ENCODE measurements at regions not wholly inside any gene's neighbourhood (a gene's known extent, or its start where the extent isn't known, plus 50 kb on each side); places are given as distances from the start of the nearest gene placed in this dataset.

- no peak for ATAC-seq
- POLR2A ChIA-PET: no interaction called here
- in situ Hi-C loops (cut with MboI) (no loop called here), intact Hi-C loops (cut with micrococcal nuclease; ENCODE audit: unreplicated experiment) (no loop called here)
- Histone ChIP-seq H4K20me1 (ENCODE audit: control insufficient read depth, insufficient read depth) (no peaks in the 10 kb centered on the region), H3K36me3 (ENCODE audit: control insufficient read depth in 2 of 2, insufficient read depth in 2 of 2, low read length in 1 of 2) (no peaks in the 10 kb centered on the region), H3K9me3 (replicated peaks; ENCODE audit: control insufficient read depth, insufficient read depth, low read length) (no peaks in the 10 kb centered on the region; the same call in 2 of the 3 replicates), H3K4me2 (ENCODE audit: control insufficient read depth, insufficient read depth) (no peak overlapping the region), H3K4me3 (no peak overlapping the region), H3K27me3 (replicated peaks in 1 of 2; ENCODE audit: control insufficient read depth in 2 of 2, insufficient read depth in 2 of 2, low read length in 1 of 2) (no peaks in the 10 kb centered on the region), H3K79me2 (ENCODE audit: control insufficient read depth, insufficient read depth, low read length) (no peaks in the 10 kb centered on the region), H3K27ac (ENCODE audit: control insufficient read depth, insufficient read depth) (no peak overlapping the region), H3K4me1 (ENCODE audit: control insufficient read depth, insufficient read depth, low read length) (no peaks in the 10 kb centered on the region), H2AFZ (ENCODE audit: control insufficient read depth, low read depth, low read length) (no peak overlapping the region), H3K9ac (ENCODE audit: control insufficient read depth, insufficient read depth, low read length) (no peak overlapping the region)
- no peak for DNase-seq (ENCODE audit: low read depth, low spot score)
- SMC1A ChIA-PET (ENCODE audit: uncharacterized antibody, unreplicated experiment): no interaction called here
- CTCF ChIA-PET: no interaction called here
- FAIRE-seq: no peak
- RAD21 ChIA-PET (ENCODE audit: unreplicated experiment): no interaction called here
- WGBS (ENCODE audit: insufficient coverage, insufficient replicate concordance, low lambda C conversion rate, missing lambda C conversion rate): 48% methylated on average over 14 of the region's 14 CpGs
- BruUV-seq (replicated peaks): no TSS peak
- TF ChIP-seq MYC (IDR thresholded peaks at IDR 0.05; ENCODE audit: insufficient read depth, insufficient read length, insufficient replicate concordance, low read length, severe bottlenecking): no peak
- no peak for TF ChIP-seq NFXL1 (IDR thresholded peaks at IDR 0.05; ENCODE audit: borderline replicate concordance)
- no peak for TF ChIP-seq SMARCA5 (IDR thresholded peaks at IDR 0.05)
- TF ChIP-seq ZBTB33 (IDR thresholded peaks at IDR 0.05): no peak
Measured at GRCh38 chr2:83874712-83875430, 584.2 kb downstream of the SUCLG1 start.

DNA sequence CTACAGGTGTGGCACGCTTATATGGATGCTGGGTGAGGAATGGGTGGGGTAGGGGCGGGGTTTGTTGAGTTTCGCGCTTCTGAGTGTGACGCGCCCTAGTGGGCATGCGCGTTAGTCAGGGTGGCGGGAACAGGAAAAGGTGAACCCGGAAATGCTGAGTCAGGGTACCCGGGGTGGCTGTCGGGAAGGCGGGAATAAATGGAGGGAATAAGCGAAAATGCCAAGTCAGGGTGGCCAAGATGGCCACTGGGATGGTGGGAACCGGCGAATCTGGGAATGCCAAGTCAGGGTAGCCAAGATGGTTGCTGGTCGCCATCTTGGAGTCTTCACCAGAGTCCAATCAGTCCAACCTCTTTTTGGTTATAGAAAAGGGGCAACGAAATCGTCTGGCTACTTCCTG, 585.0 kb downstream of the SUCLG1 start:
- ATAC-seq (no peak), FAIRE-seq (no peak)
- TF ChIP-seq CBX3 (IDR thresholded peaks at IDR 0.05; ENCODE audit: borderline replicate concordance, low read depth) (no peak), USF1 (IDR thresholded peaks at IDR 0.05; ENCODE audit: borderline replicate concordance, extremely low read length, insufficient read depth, low read depth, low read length) (no peak), SMC3 (IDR thresholded peaks at IDR 0.05; ENCODE audit: borderline replicate concordance, low read length) (no peak), BMI1 (IDR thresholded peaks at IDR 0.05; ENCODE audit: borderline replicate concordance) (no peak), TCF7 (IDR thresholded peaks at IDR 0.05; ENCODE audit: borderline replicate concordance) (no peak)
- TF ChIP-seq, protein P1, sequence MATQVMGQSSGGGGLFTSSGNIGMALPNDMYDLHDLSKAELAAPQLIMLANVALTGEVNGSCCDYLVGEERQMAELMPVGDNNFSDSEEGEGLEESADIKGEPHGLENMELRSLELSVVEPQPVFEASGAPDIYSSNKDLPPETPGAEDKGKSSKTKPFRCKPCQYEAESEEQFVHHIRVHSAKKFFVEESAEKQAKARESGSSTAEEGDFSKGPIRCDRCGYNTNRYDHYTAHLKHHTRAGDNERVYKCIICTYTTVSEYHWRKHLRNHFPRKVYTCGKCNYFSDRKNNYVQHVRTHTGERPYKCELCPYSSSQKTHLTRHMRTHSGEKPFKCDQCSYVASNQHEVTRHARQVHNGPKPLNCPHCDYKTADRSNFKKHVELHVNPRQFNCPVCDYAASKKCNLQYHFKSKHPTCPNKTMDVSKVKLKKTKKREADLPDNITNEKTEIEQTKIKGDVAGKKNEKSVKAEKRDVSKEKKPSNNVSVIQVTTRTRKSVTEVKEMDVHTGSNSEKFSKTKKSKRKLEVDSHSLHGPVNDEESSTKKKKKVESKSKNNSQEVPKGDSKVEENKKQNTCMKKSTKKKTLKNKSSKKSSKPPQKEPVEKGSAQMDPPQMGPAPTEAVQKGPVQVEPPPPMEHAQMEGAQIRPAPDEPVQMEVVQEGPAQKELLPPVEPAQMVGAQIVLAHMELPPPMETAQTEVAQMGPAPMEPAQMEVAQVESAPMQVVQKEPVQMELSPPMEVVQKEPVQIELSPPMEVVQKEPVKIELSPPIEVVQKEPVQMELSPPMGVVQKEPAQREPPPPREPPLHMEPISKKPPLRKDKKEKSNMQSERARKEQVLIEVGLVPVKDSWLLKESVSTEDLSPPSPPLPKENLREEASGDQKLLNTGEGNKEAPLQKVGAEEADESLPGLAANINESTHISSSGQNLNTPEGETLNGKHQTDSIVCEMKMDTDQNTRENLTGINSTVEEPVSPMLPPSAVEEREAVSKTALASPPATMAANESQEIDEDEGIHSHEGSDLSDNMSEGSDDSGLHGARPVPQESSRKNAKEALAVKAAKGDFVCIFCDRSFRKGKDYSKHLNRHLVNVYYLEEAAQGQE (IDR thresholded peaks at IDR 0.05; ENCODE audit: low read depth, low read length): no peak

More for the DNA sequence above, 585.0 kb downstream of the SUCLG1 start:
- intact Hi-C loops (cut with micrococcal nuclease; ENCODE audit: unreplicated experiment) (no loop called here), in situ Hi-C loops (cut with MboI) (no loop called here)
- no peaks in the 10 kb centered on the region for H3K79me2 ChIP-seq (ENCODE audit: control insufficient read depth, insufficient read depth, low read length)
- no peak overlapping the region for H2AFZ ChIP-seq (ENCODE audit: control insufficient read depth, low read depth, low read length)
- DNase-seq (ENCODE audit: low read depth, low spot score): no peak
- H3K4me2 ChIP-seq (ENCODE audit: control insufficient read depth, insufficient read depth): no peak overlapping the region
- no peaks in the 10 kb centered on the region for H3K4me1 ChIP-seq (ENCODE audit: control insufficient read depth, insufficient read depth, low read length)
- no peaks in the 10 kb centered on the region; the same call in 2 of the 3 replicates for H3K9me3 ChIP-seq (replicated peaks; ENCODE audit: control insufficient read depth, insufficient read depth, low read length)
- no TSS peak for BruUV-seq (replicated peaks)
- ChIA-PET RAD21 (ENCODE audit: unreplicated experiment) (no interaction called here), SMC1A (ENCODE audit: uncharacterized antibody, unreplicated experiment) (no interaction called here), POLR2A (no interaction called here), CTCF (no interaction called here)
- no peak overlapping the region for H3K4me3 ChIP-seq
- no peak overlapping the region for H3K9ac ChIP-seq (ENCODE audit: control insufficient read depth, insufficient read depth, low read length)
- H4K20me1 ChIP-seq (ENCODE audit: control insufficient read depth, insufficient read depth): no peaks in the 10 kb centered on the region
- no peak overlapping the region for H3K27ac ChIP-seq (ENCODE audit: control insufficient read depth, insufficient read depth)
- no peaks in the 10 kb centered on the region for H3K27me3 ChIP-seq (replicated peaks in 1 of 2; ENCODE audit: control insufficient read depth in 2 of 2, insufficient read depth in 2 of 2, low read length in 1 of 2)
- WGBS (ENCODE audit: insufficient coverage, insufficient replicate concordance, low lambda C conversion rate, missing lambda C conversion rate): 64% methylated on average over 13 of the region's 19 CpGs
- H3K36me3 ChIP-seq (ENCODE audit: control insufficient read depth in 2 of 2, insufficient read depth in 2 of 2, low read length in 1 of 2): no peaks in the 10 kb centered on the region
